GM12875 (cell line): ENCODE measurements at regions not wholly inside any gene's neighbourhood (a gene's known extent, or its start where the extent isn't known, plus 50 kb on each side); places are given as distances from the start of the nearest gene placed in this dataset.

Experiments
- H3K4me3 ChIP-seq: one replicate; pipeline ENCODE4 v1.5.1; 2011; ENCODE audit warnings: low read depth, low read length, control low read depth
- CTCF ChIP-seq: IDR thresholded peaks from 2 replicates; pipeline ENCODE4 v1.5.1; 2011; ENCODE audit warnings: low read depth, mild to moderate bottlenecking, control low read depth, inconsistent platforms, low read length, moderate library complexity, borderline replicate concordance; ENCODE audit not compliant: insufficient read depth

DNA sequence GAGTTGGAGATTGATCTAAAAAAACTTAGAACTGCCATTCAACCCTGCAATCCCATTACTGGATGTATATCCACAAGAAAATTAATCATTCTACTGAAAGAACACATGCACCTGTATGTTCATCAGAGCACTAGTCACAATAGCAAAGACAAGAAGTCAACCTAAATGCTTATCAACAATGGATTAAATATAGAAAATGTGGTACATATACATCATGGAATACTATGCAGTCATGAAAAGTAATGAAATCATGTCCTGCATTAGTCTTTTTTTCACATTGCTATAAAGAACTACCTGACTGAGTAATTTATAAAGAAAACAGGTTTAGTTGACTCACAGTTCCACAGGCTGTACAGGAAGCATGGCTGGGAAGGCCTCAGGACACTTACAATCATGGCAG is 850.5 kb downstream of the TECRL start:
- TF ChIP-seq CTCF = no peak
- H3K4me3 ChIP-seq = no peak overlapping the region

DNA sequence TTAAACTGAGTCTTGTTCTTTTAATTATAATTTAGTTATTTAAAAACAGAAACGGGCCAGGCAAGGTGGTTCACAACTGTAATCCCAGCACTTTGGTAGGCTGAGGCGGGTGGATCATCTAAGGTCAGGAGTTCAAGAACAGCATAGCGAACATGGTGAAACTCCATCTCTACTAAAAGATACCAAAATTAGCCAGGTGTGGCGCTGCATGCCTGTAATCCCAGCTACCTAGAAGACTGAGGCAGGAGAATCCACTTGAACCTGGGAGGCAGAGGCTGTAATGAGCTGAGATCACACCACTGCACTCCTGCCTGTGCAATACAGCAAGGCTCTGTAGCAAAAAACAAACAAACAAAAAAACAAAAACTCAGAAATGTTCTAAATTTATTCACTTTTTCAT is 852.9 kb downstream of the TECRL start:
- H3K4me3 ChIP-seq = no peak overlapping the region
- no peak for TF ChIP-seq CTCF

- H3K4me3 ChIP-seq = no peak overlapping the region
- no peak for TF ChIP-seq CTCF
Observed at GRCh38 chr4:63553123-63553522, 856.1 kb downstream of the TECRL start.

- no peak for TF ChIP-seq CTCF
- H3K4me3 ChIP-seq = no peak overlapping the region
Observed at GRCh38 chr4:63541828-63542227, 867.4 kb downstream of the TECRL start.

- no peak overlapping the region for H3K4me3 ChIP-seq
- no peak for TF ChIP-seq CTCF
Observed at GRCh38 chr4:63529581-63530337, 879.5 kb downstream of the TECRL start.

DNA sequence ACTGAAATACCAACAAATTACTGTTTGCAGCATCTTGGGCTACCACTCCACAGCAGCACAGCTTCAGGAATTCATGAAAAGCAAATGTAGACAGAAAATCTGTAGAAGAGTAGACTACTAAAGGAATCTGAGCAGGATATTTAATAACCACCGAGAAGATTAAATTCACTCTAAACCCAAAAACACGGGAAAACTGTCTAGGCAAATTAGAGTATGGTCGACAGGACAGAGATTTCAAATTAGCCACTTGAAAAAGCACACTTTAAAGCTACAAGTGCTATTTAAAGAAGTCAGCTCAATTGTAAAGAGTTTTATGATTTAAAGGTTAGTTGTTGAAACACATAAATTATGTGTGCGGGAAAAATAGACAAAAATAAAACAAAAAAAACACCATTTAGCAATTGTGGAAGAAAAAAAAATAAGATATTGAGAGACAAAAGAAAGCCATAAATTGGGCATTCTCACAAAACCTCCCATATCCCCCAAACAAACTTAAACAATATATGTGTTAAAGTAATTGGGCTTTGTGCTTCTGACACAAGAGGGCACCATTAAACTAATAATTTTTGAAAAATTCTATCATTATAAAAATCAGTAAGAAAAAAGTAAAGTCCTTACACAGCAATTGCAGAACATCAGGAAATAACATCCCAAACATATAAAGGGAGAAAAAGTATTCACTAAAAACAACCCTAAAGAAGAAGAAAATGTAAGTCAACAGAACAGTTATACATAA is 880.8 kb downstream of the TECRL start:
- no peak for TF ChIP-seq CTCF
- no peak overlapping the region for H3K4me3 ChIP-seq

DNA sequence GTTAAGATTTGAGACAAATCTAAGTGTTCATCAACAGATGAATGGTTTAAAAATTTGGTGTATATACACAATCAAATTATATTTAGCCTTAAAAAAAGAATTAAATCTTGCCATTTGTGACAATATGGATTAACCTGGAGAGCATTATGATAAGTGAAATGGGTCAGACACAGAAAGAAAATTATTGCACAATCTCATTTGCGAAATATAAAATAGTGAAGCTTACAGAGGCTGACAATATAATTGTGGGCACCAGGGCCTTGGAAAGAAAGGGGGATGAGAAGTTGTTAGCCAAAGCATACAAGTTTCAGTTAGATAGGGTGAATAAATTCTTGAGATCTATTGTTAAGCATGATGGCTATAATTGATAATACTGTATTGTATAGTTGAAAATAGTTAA is 883.0 kb downstream of the TECRL start:
- no peak for TF ChIP-seq CTCF
- H3K4me3 ChIP-seq = no peak overlapping the region
